Astrocyte (in vitro differentiated cells and primary cell): ENCODE measurements at regions not wholly inside any gene's neighbourhood (a gene's known extent, or its start where the extent isn't known, plus 50 kb on each side); places are given as distances from the start of the nearest gene placed in this dataset.

Experiments
- DNase-seq: peaks from one replicate; pipeline ENCODE4 v3.0.0-alpha.2; 2010; ENCODE audit warnings: low read depth
- FAIRE-seq: peaks from 2 replicates; lab custom pipeline; 2011; peaks lifted over from hg19 to GRCh38; lab: Jason Lieb, UNC
- H2AFZ ChIP-seq: 2 replicates; pipeline ENCODE4 v1.6.0; 2012; ENCODE audit warnings: low read depth, low read length, inconsistent platforms
- H3K27ac ChIP-seq: 2 replicates; pipeline ENCODE4 v1.5.1; 2011; ENCODE audit warnings: low read depth, low read length, inconsistent platforms
- H3K27me3 ChIP-seq: 2 replicates; pipeline ENCODE4 v1.6.0; 2011; ENCODE audit warnings: low read length, inconsistent platforms; ENCODE audit not compliant: insufficient read depth
- H3K36me3 ChIP-seq: 2 replicates; pipeline ENCODE4 v1.5.1; 2011; ENCODE audit warnings: low read length, inconsistent platforms; ENCODE audit not compliant: insufficient read depth
- H3K4me1 ChIP-seq: 2 replicates; pipeline ENCODE4 v1.5.1; 2011; ENCODE audit warnings: low read length, inconsistent platforms; ENCODE audit not compliant: insufficient read depth
- H3K4me2 ChIP-seq: 2 replicates; pipeline ENCODE4 v1.6.0; 2012; ENCODE audit warnings: low read length, inconsistent platforms
- H3K4me3 ChIP-seq: 2 replicates; pipeline ENCODE4 v1.5.1; 2011; ENCODE audit warnings: low read depth, mild to moderate bottlenecking, low read length, inconsistent platforms; ENCODE audit not compliant: insufficient read depth
- H3K79me2 ChIP-seq: 2 replicates; pipeline ENCODE4 v1.6.0; 2012; ENCODE audit warnings: mild to moderate bottlenecking, low read length, inconsistent platforms; ENCODE audit not compliant: insufficient read depth
- H3K9ac ChIP-seq: 2 replicates; pipeline ENCODE4 v1.6.0; 2012; ENCODE audit warnings: mild to moderate bottlenecking, low read length, inconsistent platforms
- H3K9me3 ChIP-seq: 2 replicates; pipeline ENCODE4 v1.5.1; 2012; ENCODE audit warnings: low read depth, mild to moderate bottlenecking, low read length, inconsistent platforms; ENCODE audit not compliant: insufficient read depth
- H4K20me1 ChIP-seq: 2 replicates; pipeline ENCODE4 v1.6.0; 2012; ENCODE audit warnings: low read length, inconsistent platforms; ENCODE audit not compliant: insufficient read depth
- H3K27ac Mint-ChIP-seq: one replicate; pipeline ENCODE4 v1.8.0; 2021; ENCODE audit warnings: mild to moderate bottlenecking, mixed read lengths; ENCODE audit not compliant: unreplicated experiment
- H3K27me3 Mint-ChIP-seq: one replicate; pipeline ENCODE4 v1.8.0; 2021; ENCODE audit warnings: low read depth, mixed read lengths; ENCODE audit not compliant: unreplicated experiment
- H3K36me3 Mint-ChIP-seq: one replicate; pipeline ENCODE4 v1.8.0; 2021; ENCODE audit warnings: low read depth, mixed read lengths; ENCODE audit not compliant: unreplicated experiment
- H3K4me1 Mint-ChIP-seq: one replicate; pipeline ENCODE4 v1.8.0; 2021; ENCODE audit warnings: low read depth, mixed read lengths; ENCODE audit not compliant: unreplicated experiment
- H3K4me3 Mint-ChIP-seq: one replicate; pipeline ENCODE4 v1.8.0; 2021; ENCODE audit warnings: mild to moderate bottlenecking, moderate library complexity, mixed read lengths; ENCODE audit not compliant: unreplicated experiment
- H3K9me3 Mint-ChIP-seq: one replicate; pipeline ENCODE4 v1.8.0; 2021; ENCODE audit warnings: mild to moderate bottlenecking, mixed read lengths; ENCODE audit not compliant: unreplicated experiment
- CTCF ChIP-seq: IDR thresholded peaks from 2 replicates; pipeline ENCODE4 v1.5.1; 2011; ENCODE audit warnings: low read depth, mild to moderate bottlenecking, inconsistent platforms, low read length, moderate library complexity; ENCODE audit not compliant: insufficient read depth
- EZH2 ChIP-seq: IDR thresholded peaks from 2 replicates; pipeline ENCODE4 v1.6.1; 2012; ENCODE audit warnings: mild to moderate bottlenecking, low read length, inconsistent platforms; ENCODE audit not compliant: insufficient read depth

GRCh38 chr6:23424584-23424983 is 701.4 kb upstream of the NRSN1 start:
- Histone ChIP-seq H3K79me2 (no peaks in the 10 kb centered on the region), H3K9ac (no peak overlapping the region), H4K20me1 (no peaks in the 10 kb centered on the region), H3K4me1 (no peaks in the 10 kb centered on the region), H3K9me3 (no peaks in the 10 kb centered on the region), H3K27me3 (no peaks in the 10 kb centered on the region), H3K4me3 (no peak overlapping the region), H3K4me2 (no peak overlapping the region), H3K36me3 (no peaks in the 10 kb centered on the region), H2AFZ (no peak overlapping the region), H3K27ac (no peak overlapping the region)
- TF ChIP-seq CTCF, result no peak
- no peak for TF ChIP-seq EZH2
- DNase-seq (no peak), FAIRE-seq (no peak)
- H3K4me3 Mint-ChIP-seq, result no peak overlapping the region
- no peak overlapping the region for H3K27ac Mint-ChIP-seq
- H3K9me3 Mint-ChIP-seq, result no peaks in the 10 kb centered on the region
- H3K27me3 Mint-ChIP-seq, result no peaks in the 10 kb centered on the region
- H3K4me1 Mint-ChIP-seq, result no peaks in the 10 kb centered on the region
- H3K36me3 Mint-ChIP-seq, result no peaks in the 10 kb centered on the region

GRCh38 chr6:23435126-23435525 is 690.9 kb upstream of the NRSN1 start:
- Histone ChIP-seq H3K27ac (no peak overlapping the region), H3K79me2 (no peaks in the 10 kb centered on the region), H3K4me1 (no peaks in the 10 kb centered on the region), H3K9me3 (no peaks in the 10 kb centered on the region), H4K20me1 (no peaks in the 10 kb centered on the region), H3K4me3 (no peak overlapping the region), H3K27me3 (no peaks in the 10 kb centered on the region), H3K36me3 (no peaks in the 10 kb centered on the region), H3K9ac (no peak overlapping the region), H2AFZ (no peak overlapping the region), H3K4me2 (no peak overlapping the region)
- FAIRE-seq (no peak), DNase-seq (no peak)
- H3K27me3 Mint-ChIP-seq, result no peaks in the 10 kb centered on the region
- no peak overlapping the region for H3K27ac Mint-ChIP-seq
- H3K4me3 Mint-ChIP-seq, result no peak overlapping the region
- TF ChIP-seq EZH2 (no peak), CTCF (no peak)
- H3K4me1 Mint-ChIP-seq, result no peaks in the 10 kb centered on the region
- no peaks in the 10 kb centered on the region for H3K36me3 Mint-ChIP-seq
- peaks cover 6% of the 10 kb centered on the region for H3K9me3 Mint-ChIP-seq

GRCh38 chr6:23435798-23436197 is 690.2 kb upstream of the NRSN1 start:
- Histone ChIP-seq H3K79me2 (no peaks in the 10 kb centered on the region), H3K4me3 (no peak overlapping the region), H3K9me3 (no peaks in the 10 kb centered on the region), H3K4me1 (no peaks in the 10 kb centered on the region), H4K20me1 (no peaks in the 10 kb centered on the region), H3K36me3 (no peaks in the 10 kb centered on the region), H3K4me2 (no peak overlapping the region), H3K9ac (no peak overlapping the region), H2AFZ (no peak overlapping the region), H3K27me3 (no peaks in the 10 kb centered on the region), H3K27ac (no peak overlapping the region)
- Mint-ChIP-seq H3K4me1 (no peaks in the 10 kb centered on the region), H3K4me3 (no peak overlapping the region), H3K27me3 (no peaks in the 10 kb centered on the region), H3K9me3 (peaks cover 6% of the 10 kb centered on the region), H3K36me3 (no peaks in the 10 kb centered on the region), H3K27ac (no peak overlapping the region)
- TF ChIP-seq CTCF (no peak), EZH2 (no peak)
- peak; percentile 45 for DNase-seq
- FAIRE-seq, result no peak
